ENCODE measurements at regions not wholly inside any gene's neighbourhood (a gene's known extent, or its start where the extent isn't known, plus 50 kb on each side); places are given as distances from the start of the nearest gene placed in this dataset.

DNA sequence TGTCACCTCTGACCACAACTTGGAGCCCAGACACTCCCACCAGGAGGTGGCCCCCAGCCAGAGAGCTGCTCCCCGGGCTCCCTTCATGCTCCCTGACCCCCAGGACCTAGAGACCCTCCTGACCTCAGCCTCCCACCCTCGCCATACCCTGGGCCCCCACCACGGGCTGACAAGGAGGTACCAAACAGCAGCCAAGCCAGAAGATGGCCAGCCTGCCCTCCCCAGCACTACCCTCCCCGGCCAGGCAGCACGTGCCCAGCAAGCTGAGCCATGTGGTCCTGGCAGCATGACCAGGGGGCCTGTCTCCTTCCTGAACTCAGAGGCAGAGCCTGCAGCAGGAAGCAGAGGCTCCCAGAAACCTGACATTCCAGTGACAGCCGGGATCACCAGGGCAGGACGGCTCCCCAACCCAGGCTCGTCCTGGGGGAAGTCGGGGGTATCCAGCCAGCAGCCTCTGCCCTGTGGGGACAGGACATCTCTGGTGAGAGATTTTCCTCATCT lies 69.4 kb upstream of the GPC1 start:
- Histone ChIP-seq H3K23ac (ENCODE audit: insufficient read length) (no peak overlapping the region), H3K18ac (ENCODE audit: extremely low read depth, low read length) (no peak overlapping the region), H3K36me3 (ENCODE audit: control insufficient read depth in 2 of 4, insufficient read depth in 4 of 4, low read length in 3 of 4) (no peaks in the 10 kb centered on the region), H3K4me3 (ENCODE audit: extremely low read depth in 1 of 4, insufficient read depth in 2 of 4, low read depth in 3 of 4, low read length in 4 of 4) (no peak overlapping the region), H3K9me3 (ENCODE audit: insufficient read depth in 2 of 2, low read depth in 1 of 2, low read length in 1 of 2) (peaks cover 4% of the 10 kb centered on the region in 2 experiments; a peak in 3 of 4 replicates), H3K27ac (ENCODE audit: low read depth, low read length) (no peak overlapping the region), H3K79me1 (ENCODE audit: low read depth, low read length) (peaks cover 3% of the 10 kb centered on the region; the same call in 1 of the 2 replicates), H3K9ac (replicated peaks in 1 of 4; ENCODE audit: extremely low read depth in 1 of 4, low read depth in 3 of 4, low read length in 3 of 4) (no peak overlapping the region), H3K23me2 (ENCODE audit: low read depth, low read length) (no peaks in the 10 kb centered on the region; the same call in 1 of the 2 replicates), H2BK5ac (ENCODE audit: low read depth, low read length) (no peak overlapping the region), H3K4me2 (ENCODE audit: insufficient read depth in 1 of 2, low read depth in 2 of 2, low read length in 2 of 2) (no peak overlapping the region), H2AK5ac (ENCODE audit: low read depth, low read length) (no peak overlapping the region), H3K27me3 (replicated peaks in 1 of 4; ENCODE audit: control insufficient read depth in 3 of 4, extremely low read depth in 1 of 4, insufficient read depth in 3 of 4, low read length in 3 of 4) (no peaks in the 10 kb centered on the region), H2BK15ac (ENCODE audit: low read length) (no peak overlapping the region), H4K91ac (replicated peaks; ENCODE audit: insufficient read length, low read length) (no peak overlapping the region), H2BK120ac (replicated peaks; ENCODE audit: low read depth, low read length) (no peak overlapping the region), H2BK12ac (ENCODE audit: low read depth, low read length) (no peak overlapping the region), H2BK20ac (ENCODE audit: low read length) (no peak overlapping the region), H3K79me2 (ENCODE audit: control insufficient read depth in 1 of 2, insufficient read depth in 2 of 2, low read length in 2 of 2) (no peaks in the 10 kb centered on the region), H4K20me1 (replicated peaks in 1 of 2; ENCODE audit: control insufficient read depth in 1 of 2, insufficient read depth in 2 of 2, low read length in 2 of 2) (peaks cover 0 to 4% of the 10 kb centered on the region in 2 experiments), H3K14ac (ENCODE audit: insufficient read length) (no peak overlapping the region), H3K4me1 (replicated peaks in 1 of 4; ENCODE audit: control insufficient read depth in 3 of 4, insufficient read depth in 4 of 4, low read length in 3 of 4) (peaks cover 0 to 3% (median 0%) of the 10 kb centered on the region in 4 experiments; a peak in 1 of 7 replicates), H4K8ac (ENCODE audit: extremely low read depth, insufficient read depth, low read length) (peak overlapping the region; percentile 14), H4K5ac (ENCODE audit: insufficient read length, low read depth, low read length) (no peak overlapping the region), H3K4ac (replicated peaks; ENCODE audit: insufficient read length, low read depth, low read length) (no peak overlapping the region), H2AFZ (ENCODE audit: low read length) (no peak overlapping the region), H3K56ac (replicated peaks; ENCODE audit: insufficient read length, low read depth, low read length) (no peak overlapping the region)
- FAIRE-seq (no peak), DNase-seq (ENCODE audit: low read depth in 1 of 2, low spot score in 2 of 2) (no peak)
- ChIA-PET POLR2A (ENCODE audit: partially characterized antibody) (no interaction called here), CTCF (ENCODE audit: partially characterized antibody) (no interaction called here)
- 95% methylated on average over 8 of the region's 9 CpGs; no CpG with 5 or more reads in 1 of the 2 experiments for WGBS, 2 experiments (ENCODE audit: extremely low coverage in 1 of 2, insufficient coverage in 1 of 2, insufficient read length in 1 of 2, insufficient replicate concordance in 2 of 2, low coverage in 1 of 2, low lambda C conversion rate in 2 of 2, missing lambda C conversion rate in 1 of 2)
- no peak for TF ChIP-seq TEAD4 (IDR thresholded peaks at IDR 0.05; ENCODE audit: low read depth, low read length)
- TF ChIP-seq RXRA (IDR thresholded peaks at IDR 0.05; ENCODE audit: insufficient read depth, low read depth, low read length) = no peak
- TF ChIP-seq BACH1 (IDR thresholded peaks at IDR 0.05; ENCODE audit: low read length) = no peak

Data from H1 (cell line).